Upper lobe of left lung (tissue), 4 donors: ENCODE measurements at regions not wholly inside any gene's neighbourhood (a gene's known extent, or its start where the extent isn't known, plus 50 kb on each side); places are given as distances from the start of the nearest gene placed in this dataset.

Experiments used
- POLR2A ChIP-seq, 4 donors: fragments of 450-650 bp; IDR thresholded peaks; one replicate each; pipeline ENCODE4 v1.5.1; 2016 to 2017; ENCODE audit warnings: antibody characterized with exemption in 4 of 4, mild to moderate bottlenecking in 2 of 4
- POLR2AphosphoS5 ChIP-seq, 2 donors: sonication (generic); formaldehyde crosslinking; IDR thresholded peaks; one replicate each; pipeline ENCODE4 v1.5.1; 2017; ENCODE audit warnings: antibody characterized with exemption in 2 of 2
- TF ChIP-seq, protein P1 (sequence below), 6 experiments: fragments of 450-650 bp in 4 of 6; fragments of 200-600 bp in 2 of 6; sonication (generic) in 2 of 6; IDR thresholded peaks; one replicate each; pipeline ENCODE4 v1.5.1; 2016 to 2019; ENCODE audit warnings: antibody characterized with exemption in 6 of 6

DNA sequence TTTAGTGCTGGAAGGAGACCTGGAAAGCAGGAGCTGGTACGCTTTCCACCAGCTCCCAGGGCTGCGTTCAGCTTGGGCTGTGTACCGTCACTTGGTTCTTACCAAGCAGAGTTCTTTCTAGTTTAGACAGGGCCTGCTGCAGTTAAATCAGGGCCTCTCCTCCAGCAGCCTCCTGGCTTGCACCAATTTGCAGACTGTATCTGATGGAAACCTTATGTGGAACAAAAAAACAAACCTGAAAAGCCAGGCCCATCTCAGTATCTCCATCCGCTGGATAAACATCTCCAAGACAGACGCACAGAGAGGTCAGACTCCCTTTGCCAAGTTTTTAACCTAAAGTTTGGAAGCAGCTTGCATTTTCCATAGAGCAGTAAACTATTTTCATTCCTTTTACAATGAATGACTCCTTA is 288.6 kb upstream of the SORL1-AS1 start:
- TF ChIP-seq, protein P1, sequence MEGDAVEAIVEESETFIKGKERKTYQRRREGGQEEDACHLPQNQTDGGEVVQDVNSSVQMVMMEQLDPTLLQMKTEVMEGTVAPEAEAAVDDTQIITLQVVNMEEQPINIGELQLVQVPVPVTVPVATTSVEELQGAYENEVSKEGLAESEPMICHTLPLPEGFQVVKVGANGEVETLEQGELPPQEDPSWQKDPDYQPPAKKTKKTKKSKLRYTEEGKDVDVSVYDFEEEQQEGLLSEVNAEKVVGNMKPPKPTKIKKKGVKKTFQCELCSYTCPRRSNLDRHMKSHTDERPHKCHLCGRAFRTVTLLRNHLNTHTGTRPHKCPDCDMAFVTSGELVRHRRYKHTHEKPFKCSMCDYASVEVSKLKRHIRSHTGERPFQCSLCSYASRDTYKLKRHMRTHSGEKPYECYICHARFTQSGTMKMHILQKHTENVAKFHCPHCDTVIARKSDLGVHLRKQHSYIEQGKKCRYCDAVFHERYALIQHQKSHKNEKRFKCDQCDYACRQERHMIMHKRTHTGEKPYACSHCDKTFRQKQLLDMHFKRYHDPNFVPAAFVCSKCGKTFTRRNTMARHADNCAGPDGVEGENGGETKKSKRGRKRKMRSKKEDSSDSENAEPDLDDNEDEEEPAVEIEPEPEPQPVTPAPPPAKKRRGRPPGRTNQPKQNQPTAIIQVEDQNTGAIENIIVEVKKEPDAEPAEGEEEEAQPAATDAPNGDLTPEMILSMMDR (IDR thresholded peaks at IDR 0.05) = no peak
- no peak for TF ChIP-seq POLR2AphosphoS5 (IDR thresholded peaks at IDR 0.05)
- TF ChIP-seq POLR2A (IDR thresholded peaks at IDR 0.05) = no peak
